HCT116 (cell line): ENCODE measurements at regions not wholly inside any gene's neighbourhood (a gene's known extent, or its start where the extent isn't known, plus 50 kb on each side); places are given as distances from the start of the nearest gene placed in this dataset.

Experiments
- ATAC-seq: fragments of 200-7000 bp; cut with Tn5 transposase; 2 replicates; pipeline ENCODE4 v1.9.1; 2020; ENCODE audit warnings: mild to moderate bottlenecking, moderate library complexity
- BruUV-seq: library from RNA; stranded (reverse); fragments of 400-500 nt; replicated peaks from 2 replicates; lab custom pipeline; 2021; lab: Mats Ljungman, UMichigan
- CTCF ChIA-PET: fragments of 300-600 bp; sonication (Branson Sonifier 250); formaldehyde crosslinking; loops from one replicate; lab custom pipeline; 2021; ENCODE audit warnings: antibody characterized with exemption; lab: Charles Lee
- POLR2A ChIA-PET: fragments of 300-600, 350-600 bp; sonication (Branson Sonifier 250); formaldehyde crosslinking; loops from one replicate; lab custom pipeline; 2021; ENCODE audit warnings: antibody characterized with exemption; lab: Charles Lee
- RAD21 ChIA-PET, 2 experiments: fragments of 300-600 bp; sonication (Branson Sonifier 250); formaldehyde crosslinking; loops; one replicate each; lab custom pipeline; 2023; ENCODE audit warnings: low total read pairs in 2 of 2; ENCODE audit not compliant: uncharacterized antibody in 2 of 2, unreplicated experiment in 2 of 2, low non-redundant PET in 1 of 2; lab: Charles Lee
- DNase-seq: peaks from one replicate; pipeline ENCODE4 v3.0.0-alpha.2; 2010; ENCODE audit warnings: low read depth, low spot score
- H2AFZ ChIP-seq: fragments of 200-600 bp; shearing (Covaris generic), sonication (generic); 2 replicates; pipeline ENCODE4 v1.6.1; 2017; ENCODE audit warnings: low read depth, mixed run types, mixed read lengths, antibody characterized with exemption, low read length; ENCODE audit not compliant: poor library complexity, severe bottlenecking
- H3K27ac ChIP-seq: 2 replicates; pipeline ENCODE4 v1.5.1; 2012; ENCODE audit warnings: low read depth, low read length
- H3K27me3 ChIP-seq: fragments of 200-600 bp; sonication (generic); 2 replicates; pipeline ENCODE4 v1.6.1; 2016; ENCODE audit warnings: mixed run types, low read length, mixed read lengths; ENCODE audit not compliant: insufficient read depth
- H3K36me3 ChIP-seq, 2 experiments: fragments of 200-500 bp in 1 of 2; fragments of 200-600 bp in 1 of 2; sonication (Bioruptor generic) in 1 of 2; sonication (generic) in 1 of 2; 2 replicates each; pipeline versions ENCODE4 v1.5.1 to v1.6.1; 2014 to 2016; ENCODE audit warnings: low read length in 2 of 2, inconsistent platforms in 1 of 2, mixed read lengths in 1 of 2, mixed run types in 1 of 2; ENCODE audit not compliant: insufficient read depth in 2 of 2, control insufficient read depth in 1 of 2
- H3K4me1 ChIP-seq, 2 experiments: fragments of 200-600 bp in 1 of 2; sonication (generic) in 1 of 2; 2 replicates each; pipeline versions ENCODE4 v1.5.1 to v1.6.1; 2012 to 2017; ENCODE audit warnings: low read length in 2 of 2, inconsistent platforms in 1 of 2, mild to moderate bottlenecking in 1 of 2, mixed read lengths in 1 of 2, mixed run types in 1 of 2, moderate library complexity in 1 of 2; ENCODE audit not compliant: insufficient read depth in 2 of 2, control insufficient read depth in 1 of 2
- H3K4me2 ChIP-seq: fragments of 200-600 bp; sonication (generic); 2 replicates; pipeline ENCODE4 v1.6.1; 2017; ENCODE audit warnings: mixed run types, low read length, mixed read lengths
- H3K4me3 ChIP-seq, 2 experiments: fragments of 200-600 bp in 1 of 2; sonication (generic) in 1 of 2; replicated peaks in 1 of 2; 2 replicates each; pipeline ENCODE4 v1.5.1; 2011 to 2016; ENCODE audit warnings: low read length in 2 of 2, control low read depth in 1 of 2, low read depth in 1 of 2, mild to moderate bottlenecking in 1 of 2, mixed read lengths in 1 of 2, mixed run types in 1 of 2
- H3K79me2 ChIP-seq: fragments of 200-600 bp; sonication (generic); 2 replicates; pipeline ENCODE4 v1.6.1; 2017; ENCODE audit warnings: mild to moderate bottlenecking, mixed run types, low read length, moderate library complexity, mixed read lengths; ENCODE audit not compliant: insufficient read depth
- H3K9ac ChIP-seq: fragments of 200-600 bp; sonication (generic); 2 replicates; pipeline ENCODE4 v1.6.1; 2016; ENCODE audit warnings: low read length, mixed read lengths
- H3K9me2 ChIP-seq: fragments of 200-600 bp; sonication (generic), shearing (Covaris generic); 2 replicates; pipeline ENCODE4 v1.6.1; 2017; ENCODE audit warnings: mixed run types, mild to moderate bottlenecking, moderate library complexity; ENCODE audit not compliant: insufficient read depth
- H3K9me3 ChIP-seq, 2 experiments: fragments of 200-500 bp in 1 of 2; fragments of 200-600 bp in 1 of 2; sonication (Bioruptor generic) in 1 of 2; sonication (generic) in 1 of 2; 2 replicates each; pipeline ENCODE4 v1.6.1; 2014 to 2017; ENCODE audit warnings: low read length in 2 of 2, mixed read lengths in 2 of 2, inconsistent platforms in 1 of 2, low read depth in 1 of 2, mild to moderate bottlenecking in 1 of 2, mixed run types in 1 of 2, moderate library complexity in 1 of 2; ENCODE audit not compliant: control insufficient read depth in 1 of 2, insufficient read depth in 1 of 2
- H4K20me1 ChIP-seq: fragments of 200-600 bp; sonication (generic), shearing (Covaris generic); 2 replicates; pipeline ENCODE4 v1.6.1; 2017; ENCODE audit warnings: mixed run types, mild to moderate bottlenecking, moderate library complexity; ENCODE audit not compliant: insufficient read depth
- ATF3 ChIP-seq: IDR thresholded peaks from 2 replicates; pipeline ENCODE4 v1.6.1; 2012
- CBX3 ChIP-seq: IDR thresholded peaks from 2 replicates; pipeline ENCODE4 v1.6.1; 2012; ENCODE audit warnings: low read depth
- CEBPB ChIP-seq: IDR thresholded peaks from 2 replicates; pipeline ENCODE4 v1.6.1; 2012; ENCODE audit warnings: low read depth
- EGR1 ChIP-seq: IDR thresholded peaks from 2 replicates; pipeline ENCODE4 v1.6.1; 2012; ENCODE audit warnings: low read depth
- ELF1 ChIP-seq: IDR thresholded peaks from 2 replicates; pipeline ENCODE4 v1.6.1; 2012; ENCODE audit warnings: low read depth, borderline replicate concordance
- POLR2A ChIP-seq: IDR thresholded peaks from 2 replicates; pipeline ENCODE4 v1.7.0; 2011; ENCODE audit warnings: borderline replicate concordance; ENCODE audit not compliant: insufficient read depth, insufficient read length; ENCODE audit errors: extremely low read depth
- SP1 ChIP-seq: IDR thresholded peaks from 2 replicates; pipeline ENCODE4 v1.6.1; 2012; ENCODE audit warnings: low read depth
- TCF7L2 ChIP-seq: IDR thresholded peaks from 2 replicates; pipeline ENCODE4 v1.7.0; 2011; ENCODE audit warnings: borderline replicate concordance, inconsistent platforms; ENCODE audit not compliant: insufficient read depth, insufficient read length; ENCODE audit errors: extremely low read depth
- ZNF274 ChIP-seq: fragments of 200-500 bp; sonication (Bioruptor generic); IDR thresholded peaks from 2 replicates; pipeline ENCODE4 v1.6.1; 2014; ENCODE audit warnings: mild to moderate bottlenecking, low read depth, low read length, inconsistent platforms
- intact Hi-C: fragments of 100-400 bp; cut with micrococcal nuclease; formaldehyde crosslinking; loops from 2 replicates; pipeline ENCODE4 v1.10.0; 2022

DNA sequence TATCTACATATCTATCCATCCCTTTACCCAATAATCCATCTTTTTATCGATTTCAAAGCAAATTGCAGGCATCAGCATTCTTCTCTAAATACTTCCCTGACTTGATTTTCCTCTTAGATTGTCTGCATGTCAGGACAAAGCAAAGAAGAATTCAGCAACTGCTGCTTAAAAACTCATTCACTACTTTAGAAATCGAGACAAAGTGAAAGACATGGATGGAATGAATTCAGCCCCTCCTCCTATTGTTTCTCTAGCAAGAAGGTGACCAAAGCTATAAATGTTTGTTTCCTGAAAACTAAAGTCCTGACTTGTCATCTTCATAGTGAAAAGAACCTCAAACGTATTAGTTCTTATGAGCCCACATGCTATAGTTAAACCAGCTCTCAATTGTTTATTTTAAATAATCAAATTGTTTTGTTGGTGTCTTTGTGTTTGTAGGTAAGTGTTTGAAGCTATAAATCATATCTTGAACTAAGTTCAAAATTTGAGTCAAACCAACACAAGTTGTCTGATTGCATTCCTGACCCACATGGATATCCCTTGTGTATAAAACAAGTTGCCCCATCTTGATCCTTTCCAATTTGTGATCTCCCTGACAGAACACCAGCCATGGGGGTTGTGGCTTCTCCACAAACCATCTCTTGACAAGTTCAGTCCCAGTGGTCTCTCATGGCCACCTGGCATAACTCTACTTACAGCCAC, 58.6 kb upstream of the ARHGAP5 start:
- ATAC-seq (no peak), DNase-seq (no peak)
- H3K27ac ChIP-seq = no peak overlapping the region
- intact Hi-C loops = no loop called here
- ChIA-PET RAD21 (no interaction called here), POLR2A (no interaction called here), CTCF (no interaction called here)
- no peaks in the 10 kb centered on the region for H4K20me1 ChIP-seq
- H3K9me3 ChIP-seq = no peaks in the 10 kb centered on the region
- TF ChIP-seq CEBPB (no peak), EGR1 (no peak), ELF1 (no peak), CBX3 (no peak), ATF3 (no peak), POLR2A (no peak), ZNF274 (no peak), SP1 (no peak)
- no peaks in the 10 kb centered on the region for H3K36me3 ChIP-seq
- H3K9ac ChIP-seq = no peak overlapping the region
- no TSS peak for BruUV-seq
- no peaks in the 10 kb centered on the region for H3K27me3 ChIP-seq
- H2AFZ ChIP-seq = no peak overlapping the region
- no peaks in the 10 kb centered on the region for H3K9me2 ChIP-seq
- H3K4me2 ChIP-seq = no peak overlapping the region
- H3K79me2 ChIP-seq = no peaks in the 10 kb centered on the region
- H3K4me3 ChIP-seq = no peak overlapping the region
- 0 out of 4 replicates have a peak, but pooled peaks cover 2 to 3% of the 10 kb centered on the region in 2 experiments for H3K4me1 ChIP-seq

GRCh38 chr14:32019276-32019675, 57.8 kb upstream of the ARHGAP5 start:
- intact Hi-C loops = no loop called here
- BruUV-seq = no TSS peak
- ATAC-seq (no peak), DNase-seq (no peak)
- Histone ChIP-seq H4K20me1 (no peaks in the 10 kb centered on the region), H3K27me3 (no peaks in the 10 kb centered on the region), H3K4me1 (0 out of 4 replicates have a peak, but pooled peaks cover 2 to 3% of the 10 kb centered on the region in 2 experiments), H3K4me3 (no peak overlapping the region), H3K4me2 (no peak overlapping the region), H3K79me2 (no peaks in the 10 kb centered on the region), H3K27ac (no peak overlapping the region), H3K9ac (no peak overlapping the region), H3K36me3 (no peaks in the 10 kb centered on the region), H2AFZ (no peak overlapping the region), H3K9me2 (no peaks in the 10 kb centered on the region), H3K9me3 (no peaks in the 10 kb centered on the region)
- ChIA-PET CTCF (no interaction called here), POLR2A (no interaction called here), RAD21 (no interaction called here)
- no peak for TF ChIP-seq EGR1
- TF ChIP-seq CEBPB = no peak
- TF ChIP-seq TCF7L2 = no peak
